RWPE1 (cell line): ENCODE measurements at regions not wholly inside any gene's neighbourhood (a gene's known extent, or its start where the extent isn't known, plus 50 kb on each side); places are given as distances from the start of the nearest gene placed in this dataset.

ENCODE experiments used
- CTCF ChIA-PET: fragments of 350-600 bp; sonication (Branson Sonifier 250); formaldehyde crosslinking; extraction: SDS; loops from one replicate; lab custom pipeline; 2021; lab: Yijun Ruan, JAX
- POLR2A ChIA-PET: fragments of 400-600 bp; formaldehyde crosslinking; extraction: SDS; loops from one replicate; lab custom pipeline; 2020; ENCODE audit warnings: antibody characterized with exemption; ENCODE audit not compliant: low non-redundant PET; lab: Yijun Ruan, JAX
- DNase-seq: peaks from one replicate; pipeline ENCODE4 v3.0.0; 2012; ENCODE audit warnings: low spot score
- H3K27ac ChIP-seq: fragments of 450-650 bp; 2 replicates; pipeline ENCODE4 v1.5.1; 2017
- TF ChIP-seq, protein P1 (sequence below): fragments of 450-650 bp; conservative IDR thresholded peaks from 2 replicates; pipeline ENCODE4 v1.5.1; 2017; ENCODE audit warnings: low read depth, mild to moderate bottlenecking

GRCh38 chr3:168386301-168386700, 290.6 kb upstream of the GOLIM4 start:
- TF ChIP-seq, protein P1, sequence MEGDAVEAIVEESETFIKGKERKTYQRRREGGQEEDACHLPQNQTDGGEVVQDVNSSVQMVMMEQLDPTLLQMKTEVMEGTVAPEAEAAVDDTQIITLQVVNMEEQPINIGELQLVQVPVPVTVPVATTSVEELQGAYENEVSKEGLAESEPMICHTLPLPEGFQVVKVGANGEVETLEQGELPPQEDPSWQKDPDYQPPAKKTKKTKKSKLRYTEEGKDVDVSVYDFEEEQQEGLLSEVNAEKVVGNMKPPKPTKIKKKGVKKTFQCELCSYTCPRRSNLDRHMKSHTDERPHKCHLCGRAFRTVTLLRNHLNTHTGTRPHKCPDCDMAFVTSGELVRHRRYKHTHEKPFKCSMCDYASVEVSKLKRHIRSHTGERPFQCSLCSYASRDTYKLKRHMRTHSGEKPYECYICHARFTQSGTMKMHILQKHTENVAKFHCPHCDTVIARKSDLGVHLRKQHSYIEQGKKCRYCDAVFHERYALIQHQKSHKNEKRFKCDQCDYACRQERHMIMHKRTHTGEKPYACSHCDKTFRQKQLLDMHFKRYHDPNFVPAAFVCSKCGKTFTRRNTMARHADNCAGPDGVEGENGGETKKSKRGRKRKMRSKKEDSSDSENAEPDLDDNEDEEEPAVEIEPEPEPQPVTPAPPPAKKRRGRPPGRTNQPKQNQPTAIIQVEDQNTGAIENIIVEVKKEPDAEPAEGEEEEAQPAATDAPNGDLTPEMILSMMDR = no peak
- no peak for DNase-seq
- ChIA-PET POLR2A (no interaction called here), CTCF (no interaction called here)
- no peak overlapping the region for H3K27ac ChIP-seq

- TF ChIP-seq, protein P1 = no peak
These were observed 289.3 kb upstream of the GOLIM4 start for GRCh38 chr3:168384990-168385389.

GRCh38 chr3:168383573-168383972, 287.8 kb upstream of the GOLIM4 start:
- TF ChIP-seq, protein P1 = no peak
- POLR2A ChIA-PET = no interaction called here
- H3K27ac ChIP-seq = no peak overlapping the region
- CTCF ChIA-PET = no interaction called here
- DNase-seq = no peak

More at GRCh38 chr3:168384990-168385389, 289.3 kb upstream of the GOLIM4 start:
- ChIA-PET POLR2A (no interaction called here), CTCF (no interaction called here)
- DNase-seq = no peak
- no peak overlapping the region for H3K27ac ChIP-seq

DNA sequence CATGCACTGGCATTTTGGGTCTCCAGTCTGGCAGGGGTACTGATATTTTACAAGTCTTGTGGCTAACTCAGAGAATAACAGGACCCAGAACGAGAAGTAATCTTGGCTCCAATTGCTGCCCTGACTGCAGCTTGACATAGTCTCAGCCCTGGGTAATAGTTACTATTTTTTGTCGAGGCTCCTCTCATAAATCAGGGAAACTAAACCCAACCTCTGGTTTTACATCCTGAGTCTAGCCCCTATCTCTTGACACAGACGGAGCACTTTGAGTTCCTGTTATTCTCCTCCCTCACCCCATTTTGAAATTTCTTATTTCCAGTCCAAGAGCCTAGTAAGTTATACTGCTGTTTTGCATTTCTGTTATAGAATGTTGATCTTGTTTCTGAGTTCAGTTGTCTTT, 276.1 kb upstream of the GOLIM4 start:
- H3K27ac ChIP-seq = no peak overlapping the region
- ChIA-PET POLR2A (no interaction called here), CTCF (no interaction called here)
- no peak for DNase-seq
- TF ChIP-seq, protein P1 = no peak

DNA sequence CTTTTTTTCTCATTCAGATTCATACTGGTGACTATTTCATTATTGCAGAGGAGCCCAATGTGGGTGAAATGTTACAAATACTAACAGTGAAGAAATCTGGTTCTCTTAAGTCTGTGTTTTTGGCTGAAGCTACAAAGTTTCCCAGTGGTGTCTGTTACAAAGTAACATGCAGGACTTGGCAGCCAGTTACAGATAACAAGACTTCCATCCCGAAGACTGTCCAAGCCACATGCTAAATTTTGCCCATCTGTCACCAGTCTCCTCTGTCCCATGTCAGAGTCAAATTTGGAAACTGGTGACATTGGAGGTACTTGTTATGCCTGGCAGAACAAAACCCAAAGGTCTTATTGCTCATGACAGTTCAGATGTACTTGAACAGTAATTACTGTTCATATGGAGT, 269.2 kb upstream of the GOLIM4 start:
- no peak for DNase-seq
- H3K27ac ChIP-seq = no peak overlapping the region
- CTCF ChIA-PET = no interaction called here
- TF ChIP-seq, protein P1 = no peak
- POLR2A ChIA-PET = no interaction called here

DNA sequence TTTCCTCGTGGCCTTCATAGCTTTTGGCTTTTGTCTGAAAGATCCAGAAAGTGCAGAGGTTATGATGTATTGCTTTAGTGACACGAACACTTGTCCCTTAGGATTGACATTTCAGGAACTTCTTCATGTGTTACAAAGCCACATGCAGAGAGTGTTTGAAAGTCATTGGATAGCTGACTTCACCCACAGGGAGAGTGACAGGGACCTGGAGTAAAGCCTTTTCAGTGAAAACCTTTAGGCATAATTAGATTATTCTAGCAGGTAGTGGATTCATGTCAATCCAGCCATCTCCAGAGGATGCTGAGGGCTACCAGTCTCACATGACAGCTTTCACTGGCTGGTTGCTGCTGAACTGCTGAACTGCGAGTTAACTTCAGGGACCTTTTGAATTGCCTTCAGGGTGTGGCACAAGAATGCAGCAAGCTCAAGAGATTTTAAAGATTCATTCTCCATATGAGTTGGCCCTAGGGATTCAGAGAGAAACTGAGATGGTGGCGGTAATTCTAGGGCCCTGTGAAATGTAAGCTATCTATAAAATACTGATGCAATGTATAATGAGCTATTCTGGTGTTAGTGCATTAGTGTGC, 267.0 kb upstream of the GOLIM4 start:
- no peak overlapping the region for H3K27ac ChIP-seq
- TF ChIP-seq, protein P1 = no peak

More for the DNA sequence above, 267.0 kb upstream of the GOLIM4 start:
- no peak for DNase-seq
- ChIA-PET CTCF (interaction anchor here (0.5 kb wide), 1 partner anchor 1602 kb away, joined by 3 read pairs; no protein-coding TSS in a partner anchor), POLR2A (no interaction called here)
